ENCODE measurements at regions not wholly inside any gene's neighbourhood (a gene's known extent, or its start where the extent isn't known, plus 50 kb on each side); places are given as distances from the start of the nearest gene placed in this dataset.

GRCh38 chr5:99109894-99110293 lies 181.1 kb upstream of the CHD1 start:
- TF ChIP-seq CTCF (IDR thresholded peaks at IDR 0.05; ENCODE audit: borderline replicate concordance, extremely low read depth, low read length, poor library complexity, severe bottlenecking) (no peak), EZH2 (IDR thresholded peaks at IDR 0.05; ENCODE audit: borderline replicate concordance, low read depth, low read length, severe bottlenecking) (no peak)
